SK-MEL-5 (cell line): ENCODE measurements at regions not wholly inside any gene's neighbourhood (a gene's known extent, or its start where the extent isn't known, plus 50 kb on each side); places are given as distances from the start of the nearest gene placed in this dataset.

ENCODE experiments used
- DNase-seq: peaks from one replicate; pipeline ENCODE4 v3.0.0-alpha.2; 2016; ENCODE audit warnings: low read depth, low spot score
- in situ Hi-C: cut with HindIII; loops from 2 replicates; pipeline ENCODE4 v1.10.0; 2016; ENCODE audit warnings: low sequenced_read_pairs, high pct_unique_total_duplicates, low pct_unique_long_range_greater_than_20kb

GRCh38 chr5:109939116-109939682, 249.5 kb downstream of the MAN2A1 start:
- in situ Hi-C loops = no loop called here

GRCh38 chr5:109942646-109943045, 252.9 kb downstream of the MAN2A1 start:
- in situ Hi-C loops = no loop called here

More at GRCh38 chr5:109939116-109939682, 249.5 kb downstream of the MAN2A1 start:
- DNase-seq = no peak

GRCh38 chr5:109943701-109944235, 254.0 kb downstream of the MAN2A1 start:
- peak; percentile 19 for DNase-seq
- in situ Hi-C loops = no loop called here

More at GRCh38 chr5:109942646-109943045, 252.9 kb downstream of the MAN2A1 start:
- DNase-seq = no peak

DNA sequence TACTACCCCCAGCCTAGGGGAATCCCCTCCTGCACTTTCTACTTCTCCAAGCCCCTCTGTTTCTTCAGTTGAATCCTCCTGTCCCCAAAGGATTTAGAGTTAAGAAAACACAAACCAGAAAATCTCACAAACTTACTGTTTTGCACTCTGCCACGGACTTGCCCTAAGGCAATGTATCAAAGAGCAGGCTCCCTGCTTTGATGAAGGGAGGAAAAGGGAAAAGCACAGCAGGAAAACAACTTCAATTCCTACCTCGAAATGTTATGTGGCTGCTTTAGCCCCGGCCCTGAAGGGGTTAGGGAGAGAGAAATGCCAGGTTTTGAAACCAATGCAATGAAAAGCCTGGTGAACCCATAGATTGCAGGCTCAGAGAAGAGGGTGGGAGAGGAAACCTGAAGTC, 254.7 kb downstream of the MAN2A1 start:
- DNase-seq = no peak
- in situ Hi-C loops = no loop called here

DNA sequence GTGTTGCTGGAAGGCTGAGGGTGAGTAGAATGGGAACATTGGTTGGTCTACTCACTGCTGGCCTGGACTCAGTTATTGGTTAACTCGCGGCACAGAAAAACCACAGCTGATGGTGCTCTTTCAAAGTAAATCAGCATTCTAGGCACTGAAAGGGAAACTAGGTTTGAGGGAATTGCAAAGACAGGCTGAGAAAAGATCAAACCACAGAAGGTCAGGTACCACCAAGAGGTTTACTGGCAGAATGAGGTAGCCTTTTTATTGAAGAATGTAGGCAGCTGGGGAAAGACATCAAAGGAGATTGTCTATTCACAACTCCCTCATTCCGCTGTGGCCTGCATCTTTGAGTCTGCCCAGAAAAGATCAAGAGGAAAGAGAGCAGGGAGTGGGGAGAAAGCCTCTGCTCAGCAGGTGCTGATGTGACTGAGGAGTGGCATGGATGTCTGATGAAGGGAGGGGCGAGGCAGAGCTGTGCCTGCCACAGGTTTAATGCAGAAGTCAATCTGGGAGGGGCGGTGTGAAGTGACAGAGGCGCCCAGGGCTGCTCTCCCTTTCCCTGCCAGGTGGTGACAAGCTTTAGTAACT, 255.5 kb downstream of the MAN2A1 start:
- in situ Hi-C loops = no loop called here

DNA sequence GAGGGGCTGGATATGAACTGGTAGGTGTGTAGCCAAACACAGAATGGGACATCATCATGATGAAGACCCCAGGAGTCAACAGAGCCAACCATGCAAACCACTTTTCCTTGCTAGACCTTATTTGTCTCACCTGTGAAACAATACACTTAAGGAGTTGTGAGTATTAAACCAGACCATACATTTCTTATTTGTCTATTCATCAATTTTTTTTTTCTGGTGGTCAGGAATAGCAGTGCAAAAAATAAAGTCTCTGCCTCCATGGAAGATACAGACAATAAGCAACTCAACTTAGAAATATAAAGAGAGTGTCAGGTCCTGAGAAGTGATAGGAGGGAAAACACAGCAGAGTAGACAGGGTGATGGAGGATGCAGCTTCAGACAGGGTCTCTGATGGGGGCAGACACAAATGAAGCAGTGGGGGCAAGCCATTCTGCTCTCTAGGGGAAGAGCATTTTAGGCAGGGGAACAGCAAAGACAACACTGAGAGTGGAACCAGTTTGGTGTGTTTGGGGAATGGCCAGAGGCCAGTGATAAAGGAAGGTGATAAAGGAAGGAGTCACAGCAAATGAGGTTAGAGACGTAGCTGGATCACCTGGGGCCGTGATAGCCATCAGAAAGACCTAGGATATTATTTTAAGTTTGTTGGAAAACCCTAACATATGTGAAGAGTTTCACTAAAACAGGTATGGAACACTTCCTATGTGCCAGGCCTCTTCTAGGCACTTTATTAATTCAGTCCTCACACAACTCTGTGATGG, 256.2 kb downstream of the MAN2A1 start:
- in situ Hi-C loops = no loop called here
- DNase-seq = no peak

More for the DNA sequence above, 255.5 kb downstream of the MAN2A1 start:
- DNase-seq = no peak

DNA sequence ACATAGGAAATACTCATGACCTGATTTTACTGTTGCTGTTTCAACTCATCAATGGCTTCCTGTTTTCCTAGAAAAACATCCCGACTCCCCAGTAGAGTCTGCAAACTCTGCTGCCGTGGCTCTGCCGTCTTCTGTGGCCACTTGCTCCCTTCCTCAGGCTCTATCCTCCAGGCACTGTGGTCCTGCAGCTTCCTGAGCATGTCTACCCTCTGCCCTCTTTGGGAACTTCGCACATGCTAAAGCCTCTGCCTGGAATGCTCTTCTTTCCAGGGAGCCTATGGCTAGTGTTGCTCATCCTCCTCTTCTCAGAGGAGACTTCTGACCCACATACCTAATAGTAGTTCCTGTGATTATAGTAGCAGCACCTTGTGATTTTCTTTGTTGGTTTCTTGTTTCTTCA, 256.9 kb downstream of the MAN2A1 start:
- in situ Hi-C loops = no loop called here
- DNase-seq = no peak

GRCh38 chr5:109947667-109948066, 257.9 kb downstream of the MAN2A1 start:
- in situ Hi-C loops = no loop called here
- DNase-seq = no peak

- in situ Hi-C loops = no loop called here
Measured at GRCh38 chr5:109950634-109951033, 260.9 kb downstream of the MAN2A1 start.

GRCh38 chr5:109951348-109951747, 261.6 kb downstream of the MAN2A1 start:
- in situ Hi-C loops = no loop called here
- DNase-seq = no peak

More at GRCh38 chr5:109950634-109951033, 260.9 kb downstream of the MAN2A1 start:
- DNase-seq = no peak

DNA sequence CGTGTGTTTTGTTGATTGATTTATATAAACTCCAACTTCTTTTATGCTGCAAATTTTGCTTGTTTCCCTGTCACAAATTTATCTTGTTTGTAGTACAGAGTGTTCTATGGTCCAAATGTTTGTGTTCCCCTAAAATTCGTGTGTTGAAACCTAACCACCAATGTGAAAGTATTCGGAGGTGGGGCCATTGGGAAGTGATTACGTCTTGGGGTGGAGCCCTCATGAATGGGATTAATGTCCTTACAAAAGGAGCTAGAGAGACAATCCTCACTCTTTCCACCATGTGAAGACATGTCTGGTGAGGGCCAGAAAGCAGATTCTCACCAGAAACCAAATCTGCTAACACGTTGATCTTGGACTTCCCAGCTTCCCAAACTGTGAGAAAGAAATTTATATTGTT, 262.0 kb downstream of the MAN2A1 start:
- in situ Hi-C loops = no loop called here
- DNase-seq = no peak

DNA sequence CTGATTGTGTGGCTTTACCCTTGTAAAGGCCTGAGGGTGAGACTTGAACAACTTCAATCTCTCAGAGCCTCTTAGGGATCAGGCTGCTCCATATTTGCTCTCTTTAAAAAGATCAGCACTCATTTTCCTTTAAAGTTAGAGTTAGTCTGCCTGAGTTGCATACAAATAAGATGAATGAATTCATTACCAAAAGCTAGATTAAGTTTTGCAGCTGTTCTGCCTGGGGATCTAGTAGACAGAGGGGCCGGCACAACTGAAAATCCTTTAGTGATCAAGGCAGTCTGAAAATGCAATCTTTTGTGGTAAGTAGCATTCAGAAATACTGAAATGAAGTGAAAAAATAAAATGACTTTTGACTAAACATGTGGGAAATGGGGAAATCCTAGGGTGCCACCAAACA, 264.0 kb downstream of the MAN2A1 start:
- DNase-seq = no peak
- in situ Hi-C loops = no loop called here

DNA sequence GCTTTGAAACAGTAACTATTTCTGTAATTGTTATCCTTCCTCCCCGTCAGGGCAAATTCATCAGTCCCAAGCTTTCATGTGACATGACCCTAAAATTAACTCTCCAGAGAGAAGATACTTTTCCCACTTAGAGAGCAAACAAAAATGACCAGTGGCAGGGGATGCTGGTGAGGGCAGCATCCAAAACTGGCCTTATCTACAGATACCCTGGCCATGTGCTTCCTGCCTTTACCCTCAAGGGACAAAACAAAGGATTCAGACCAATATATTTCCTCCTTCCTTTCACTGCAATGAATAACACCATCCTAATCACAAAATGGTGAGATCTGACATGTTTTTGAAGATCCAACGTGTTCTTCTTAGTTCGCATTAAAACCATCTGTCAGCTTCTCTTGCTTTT, 267.2 kb downstream of the MAN2A1 start:
- DNase-seq = no peak
- in situ Hi-C loops = no loop called here

- DNase-seq = no peak
- in situ Hi-C loops = no loop called here
Measured at GRCh38 chr5:109958082-109958481, 268.4 kb downstream of the MAN2A1 start.

GRCh38 chr5:109959652-109960051, 269.9 kb downstream of the MAN2A1 start:
- peak; percentile 19 for DNase-seq
- in situ Hi-C loops = no loop called here

DNA sequence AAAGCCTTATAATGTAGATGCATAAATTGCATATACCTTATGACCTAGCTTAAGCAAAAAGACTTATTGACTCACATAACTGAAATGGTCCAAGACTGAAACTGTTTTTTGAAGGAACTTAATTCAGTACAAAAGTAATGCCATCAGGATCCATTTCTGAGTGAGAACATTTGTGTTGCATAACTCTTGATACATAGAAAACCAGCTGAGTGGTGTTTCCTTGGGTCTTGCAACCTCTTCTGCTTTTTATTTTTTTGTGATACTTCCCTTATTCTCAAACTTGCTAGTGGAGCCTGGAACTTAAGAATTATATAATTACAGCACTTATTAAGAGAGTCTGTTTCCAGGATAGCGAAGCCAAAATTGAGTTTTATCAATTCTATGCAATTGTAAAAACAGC, 272.0 kb downstream of the MAN2A1 start:
- in situ Hi-C loops = no loop called here
- no peak for DNase-seq

GRCh38 chr5:109962882-109963603, 273.3 kb downstream of the MAN2A1 start:
- in situ Hi-C loops = no loop called here
- DNase-seq = no peak

- in situ Hi-C loops = no loop called here
- DNase-seq = no peak
Measured at GRCh38 chr5:109964136-109964535, 274.4 kb downstream of the MAN2A1 start.
